ENCODE measurements at regions not wholly inside any gene's neighbourhood (a gene's known extent, or its start where the extent isn't known, plus 50 kb on each side); places are given as distances from the start of the nearest gene placed in this dataset.
A peak's percentile ranks its signal among the peaks of the same experiment; 100 is the strongest.
"Not testable (repeated sequence)": the region's sequence is repeated elsewhere in the genome, so short reads cannot be mapped to it uniquely, and the experiment has no call there.

- DNase-seq: no peak
These were observed 133.2 kb upstream of the RFX3 start for GRCh38 chr9:3658964-3659363.

GRCh38 chr9:3656224-3656623 is 130.4 kb upstream of the RFX3 start:
- no peak for DNase-seq

- DNase-seq: no peak
These were observed 125.3 kb upstream of the RFX3 start for GRCh38 chr9:3650994-3651622.

- no peak for DNase-seq
These were observed 123.0 kb upstream of the RFX3 start for GRCh38 chr9:3648722-3649246.

- no peak for DNase-seq
These were observed 122.5 kb upstream of the RFX3 start for GRCh38 chr9:3648266-3648665.

- DNase-seq: no peak
These were observed 121.9 kb upstream of the RFX3 start for GRCh38 chr9:3647652-3648051.

- DNase-seq: peak; percentile 82
These were observed 120.4 kb upstream of the RFX3 start for GRCh38 chr9:3646226-3646625.

GRCh38 chr9:3642075-3642474 is 116.3 kb upstream of the RFX3 start:
- not testable (repeated sequence) for DNase-seq

GRCh38 chr9:3629495-3629894 is 103.7 kb upstream of the RFX3 start:
- DNase-seq: no peak

- no peak for DNase-seq
These were observed 102.4 kb upstream of the RFX3 start for GRCh38 chr9:3628239-3628638.

GRCh38 chr9:3608011-3608410 is 82.2 kb upstream of the RFX3 start:
- DNase-seq: no peak

GRCh38 chr9:3600672-3601071 is 74.9 kb upstream of the RFX3 start:
- no peak for DNase-seq

- DNase-seq: no peak
These were observed 72.0 kb upstream of the RFX3 start for GRCh38 chr9:3597792-3598191.

- DNase-seq: no peak
These were observed 60.3 kb upstream of the RFX3 start for GRCh38 chr9:3586066-3586465.

- no peak for DNase-seq
These were observed 59.8 kb upstream of the RFX3 start for GRCh38 chr9:3585606-3586005.

GRCh38 chr9:3578786-3579185 is 53.0 kb upstream of the RFX3 start:
- no peak for DNase-seq

- DNase-seq: no peak
These were observed 50.5 kb upstream of the RFX3 start for GRCh38 chr9:3576328-3576727.

- no peak for DNase-seq
These were observed 50.0 kb upstream of the RFX3 start for GRCh38 chr9:3575821-3576220.
